RWPE1 (cell line): ENCODE measurements at regions not wholly inside any gene's neighbourhood (a gene's known extent, or its start where the extent isn't known, plus 50 kb on each side); places are given as distances from the start of the nearest gene placed in this dataset.

Experiments
- CTCF ChIA-PET: fragments of 350-600 bp; sonication (Branson Sonifier 250); formaldehyde crosslinking; extraction: SDS; loops from one replicate; lab custom pipeline; 2021; lab: Yijun Ruan, JAX
- POLR2A ChIA-PET: fragments of 400-600 bp; formaldehyde crosslinking; extraction: SDS; loops from one replicate; lab custom pipeline; 2020; ENCODE audit warnings: antibody characterized with exemption; ENCODE audit not compliant: low non-redundant PET; lab: Yijun Ruan, JAX
- DNase-seq: peaks from one replicate; pipeline ENCODE4 v3.0.0; 2012; ENCODE audit warnings: low spot score
- H3K27ac ChIP-seq: fragments of 450-650 bp; 2 replicates; pipeline ENCODE4 v1.5.1; 2017
- CTCF ChIP-seq: fragments of 450-650 bp; conservative IDR thresholded peaks from 2 replicates; pipeline ENCODE4 v1.5.1; 2017; ENCODE audit warnings: low read depth, mild to moderate bottlenecking

- TF ChIP-seq CTCF: no peak
- DNase-seq: no peak
- ChIA-PET CTCF (no interaction called here), POLR2A (no interaction called here)
- H3K27ac ChIP-seq: no peak overlapping the region
Measured at GRCh38 chr15:69606144-69606543, 153.5 kb downstream of the RPLP1 start.

GRCh38 chr15:69606921-69607500 lies 154.4 kb downstream of the RPLP1 start:
- POLR2A ChIA-PET: no interaction called here
- DNase-seq: no peak
- CTCF ChIA-PET: no interaction called here
- H3K27ac ChIP-seq: no peak overlapping the region
- no peak for TF ChIP-seq CTCF

- no peak for TF ChIP-seq CTCF
- no peak overlapping the region for H3K27ac ChIP-seq
- DNase-seq: no peak
- CTCF ChIA-PET: interaction anchor here (1.0 kb wide), 1 partner anchor 28 kb away, joined by 3 read pairs; no protein-coding TSS in a partner anchor
- POLR2A ChIA-PET: no interaction called here
Measured at GRCh38 chr15:69608661-69609060, 156.0 kb downstream of the RPLP1 start.

- no peak overlapping the region for H3K27ac ChIP-seq
- POLR2A ChIA-PET: no interaction called here
- TF ChIP-seq CTCF: no peak
- CTCF ChIA-PET: interaction anchor here (1.0 kb wide), 1 partner anchor 27 kb away, joined by 3 read pairs; no protein-coding TSS in a partner anchor
- no peak for DNase-seq
Measured at GRCh38 chr15:69609176-69609575, 156.6 kb downstream of the RPLP1 start.

GRCh38 chr15:69609776-69610175 lies 157.2 kb downstream of the RPLP1 start:
- ChIA-PET POLR2A (no interaction called here), CTCF (interaction anchor here (0.8 to 1.0 kb wide), 2 partner anchors 26 to 112 kb away, joined by 3 to 4 read pairs; no protein-coding TSS in a partner anchor)
- no peak for DNase-seq
- no peak for TF ChIP-seq CTCF
- H3K27ac ChIP-seq: no peak overlapping the region

- no peak overlapping the region for H3K27ac ChIP-seq
- ChIA-PET POLR2A (no interaction called here), CTCF (interaction anchor here (0.8 kb wide), 1 partner anchor 112 kb away, joined by 4 read pairs; no protein-coding TSS in a partner anchor)
- DNase-seq: no peak
- no peak for TF ChIP-seq CTCF
Measured at GRCh38 chr15:69610277-69610676, 157.7 kb downstream of the RPLP1 start.
